Activated CD8-positive, alpha-beta T cell treated with anti-CD3 and anti-CD28 coated beads for 36 hours (primary cell): ENCODE measurements at regions not wholly inside any gene's neighbourhood (a gene's known extent, or its start where the extent isn't known, plus 50 kb on each side); places are given as distances from the start of the nearest gene placed in this dataset.

ENCODE experiments used
- ATAC-seq: fragments of 200-7000 bp; cut with Tn5 transposase; one replicate; pipeline ENCODE4 v1.10.0; 2021; ENCODE audit warnings: mild to moderate bottlenecking, moderate library complexity
- CTCF ChIA-PET: fragments of 350-600 bp; sonication (Branson Sonifier 250); formaldehyde crosslinking; loops from one replicate; lab custom pipeline; 2021; ENCODE audit warnings: antibody characterized with exemption; lab: Charles Lee
- POLR2A ChIA-PET: fragments of 350-600 bp; sonication (Branson Sonifier 250); formaldehyde crosslinking; loops from one replicate; lab custom pipeline; 2021; ENCODE audit warnings: antibody characterized with exemption; lab: Charles Lee
- DNase-seq: peaks from one replicate; pipeline ENCODE4 v3.0.0-alpha.2; 2020
- H3K27ac Mint-ChIP-seq: one replicate; pipeline ENCODE4 v1.8.0; 2021; ENCODE audit warnings: mild to moderate bottlenecking, mixed read lengths
- H3K27me3 Mint-ChIP-seq: one replicate; pipeline ENCODE4 v1.8.0; 2021; ENCODE audit warnings: mixed read lengths
- H3K36me3 Mint-ChIP-seq: one replicate; pipeline ENCODE4 v1.8.0; 2021; ENCODE audit warnings: low read depth, mixed read lengths
- H3K4me1 Mint-ChIP-seq: one replicate; pipeline ENCODE4 v1.8.0; 2021; ENCODE audit warnings: low read depth, mixed read lengths
- H3K4me3 Mint-ChIP-seq: one replicate; pipeline ENCODE4 v1.8.0; 2021; ENCODE audit warnings: mild to moderate bottlenecking, moderate library complexity, mixed read lengths
- H3K9me3 Mint-ChIP-seq: one replicate; pipeline ENCODE4 v1.8.0; 2021; ENCODE audit warnings: mixed read lengths
- CTCF ChIP-seq: fragments of 200-600 bp; IDR thresholded peaks from one replicate; pipeline ENCODE4 v1.8.0; 2022; ENCODE audit warnings: antibody characterized with exemption, mild to moderate bottlenecking
- intact Hi-C: fragments of 100-400 bp; cut with micrococcal nuclease; formaldehyde crosslinking; loops from one replicate; pipeline ENCODE4 v1.10.0; 2022

- ChIA-PET POLR2A (interaction anchor here (0.6 to 1.5 kb wide), 3 partner anchors 15 to 434 kb away, joined by 3 to 4 read pairs (median 3); no protein-coding TSS in a partner anchor), CTCF (no interaction called here)
- DNase-seq (peak; percentile 7), ATAC-seq (no peak)
- peak overlapping the region; percentile 7 for H3K27ac Mint-ChIP-seq
- peaks cover 9% of the 10 kb centered on the region for H3K9me3 Mint-ChIP-seq
- peaks cover 3% of the 10 kb centered on the region for H3K27me3 Mint-ChIP-seq
- no peak for TF ChIP-seq CTCF
- peaks cover 36% of the 10 kb centered on the region for H3K4me1 Mint-ChIP-seq
- H3K36me3 Mint-ChIP-seq, result peaks cover 7% of the 10 kb centered on the region
- no peak overlapping the region for H3K4me3 Mint-ChIP-seq
- intact Hi-C loops, result no loop called here
These were observed 473.6 kb upstream of the PROK2 start for GRCh38 chr3:72258361-72259141.

GRCh38 chr3:72257738-72258137 is 472.8 kb upstream of the PROK2 start:
- ChIA-PET CTCF (no interaction called here), POLR2A (interaction anchor here (0.6 to 1.2 kb wide), 2 partner anchors 15 to 435 kb away, joined by 3 to 4 read pairs; no protein-coding TSS in a partner anchor)
- Mint-ChIP-seq H3K4me3 (no peak overlapping the region), H3K27me3 (peaks cover 2% of the 10 kb centered on the region), H3K36me3 (peaks cover 7% of the 10 kb centered on the region), H3K27ac (no peak overlapping the region), H3K9me3 (peaks cover 9% of the 10 kb centered on the region), H3K4me1 (peaks cover 36% of the 10 kb centered on the region)
- ATAC-seq, result no peak
- no peak for DNase-seq
- intact Hi-C loops, result no loop called here
- TF ChIP-seq CTCF, result no peak

- ChIA-PET POLR2A (interaction anchor here (1.2 kb wide), 1 partner anchor 14 kb away, joined by 3 read pairs; no protein-coding TSS in a partner anchor), CTCF (interaction anchor here (0.8 to 1.7 kb wide), 2 partner anchors 18 to 119 kb away, joined by 3 to 4 read pairs; no protein-coding TSS in a partner anchor)
- no peak for TF ChIP-seq CTCF
- ATAC-seq (no peak), DNase-seq (no peak)
- Mint-ChIP-seq H3K9me3 (peaks cover 9% of the 10 kb centered on the region), H3K27me3 (no peaks in the 10 kb centered on the region), H3K27ac (no peak overlapping the region), H3K4me1 (peaks cover 36% of the 10 kb centered on the region), H3K36me3 (peaks cover 7% of the 10 kb centered on the region), H3K4me3 (no peak overlapping the region)
- intact Hi-C loops, result no loop called here
These were observed 472.3 kb upstream of the PROK2 start for GRCh38 chr3:72257203-72257602.

- POLR2A ChIA-PET, result no interaction called here
- ATAC-seq (no peak), DNase-seq (no peak)
- H3K4me1 Mint-ChIP-seq, result peaks cover 36% of the 10 kb centered on the region
- H3K4me3 Mint-ChIP-seq, result no peak overlapping the region
- TF ChIP-seq CTCF, result no peak
- no peak overlapping the region for H3K27ac Mint-ChIP-seq
- H3K36me3 Mint-ChIP-seq, result peaks cover 7% of the 10 kb centered on the region
- H3K9me3 Mint-ChIP-seq, result peaks cover 9% of the 10 kb centered on the region
- H3K27me3 Mint-ChIP-seq, result no peaks in the 10 kb centered on the region
- intact Hi-C loops, result no loop called here
- CTCF ChIA-PET, result interaction anchor here (0.8 to 1.7 kb wide), 2 partner anchors 19 to 118 kb away, joined by 3 to 4 read pairs; no protein-coding TSS in a partner anchor
These were observed 471.8 kb upstream of the PROK2 start for GRCh38 chr3:72256716-72257115.
